Skin epidermis (tissue), 12 donors: ENCODE measurements at regions not wholly inside any gene's neighbourhood (a gene's known extent, or its start where the extent isn't known, plus 50 kb on each side); places are given as distances from the start of the nearest gene placed in this dataset.

Source experiments
- H3K27ac ChIP-seq, 21 experiments: fragments of 200-600 bp; sonication (generic) in 11 of 21; one replicate each; pipeline ENCODE4 v1.5.0; 2020; ENCODE audit warnings: mild to moderate bottlenecking in 3 of 21, inconsistent platforms in 2 of 21, moderate library complexity in 2 of 21
- H3K4me3 ChIP-seq, 7 experiments: fragments of 200-600 bp; sonication (generic) in 2 of 7; one replicate each; pipeline ENCODE4 v1.5.0; 2020; ENCODE audit warnings: inconsistent platforms in 2 of 7, mild to moderate bottlenecking in 2 of 7, moderate library complexity in 1 of 7

DNA sequence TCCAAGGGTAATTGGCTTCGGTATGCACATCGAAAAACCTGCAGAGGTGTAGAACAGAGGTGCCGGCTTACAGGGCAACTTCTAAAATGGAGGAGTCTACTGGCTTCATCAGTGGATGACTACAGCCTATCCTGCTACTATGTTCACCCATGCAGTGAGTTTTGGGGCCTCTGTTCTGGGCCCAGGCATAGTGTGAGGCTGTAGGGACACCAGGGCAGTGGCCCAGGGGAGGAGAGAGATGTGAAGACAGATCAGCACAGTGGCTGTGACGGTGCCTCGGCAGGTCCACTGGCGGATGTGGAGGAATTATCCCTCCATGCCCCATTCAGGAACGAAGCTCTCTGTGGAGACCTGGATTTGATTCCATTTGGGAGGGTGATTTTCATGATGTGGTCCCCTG, 235.3 kb upstream of the MKI67 start:
- Histone ChIP-seq H3K4me3 (no peak overlapping the region), H3K27ac (no peak overlapping the region)

DNA sequence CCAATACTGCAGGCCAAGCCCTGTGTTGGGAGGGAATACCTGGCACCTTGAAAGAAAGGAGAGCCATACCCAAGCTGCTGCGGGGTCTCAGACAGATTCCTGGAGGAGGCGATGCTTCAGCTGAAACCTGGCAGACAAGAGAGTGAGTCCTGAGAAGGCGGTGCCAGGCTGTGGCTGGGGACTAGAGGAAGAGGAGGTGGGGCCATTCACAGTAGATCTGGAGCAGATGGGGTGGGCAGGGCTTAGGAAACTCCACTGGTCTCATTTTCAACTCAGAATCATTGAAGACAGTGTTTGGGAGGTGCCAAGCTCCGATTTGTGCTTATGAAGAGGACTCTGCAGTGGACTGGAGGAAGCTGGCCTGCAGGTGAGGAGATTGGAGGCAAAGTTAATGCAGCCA, 236.3 kb upstream of the MKI67 start:
- Histone ChIP-seq H3K4me3 (no peak overlapping the region), H3K27ac (no peak overlapping the region)

DNA sequence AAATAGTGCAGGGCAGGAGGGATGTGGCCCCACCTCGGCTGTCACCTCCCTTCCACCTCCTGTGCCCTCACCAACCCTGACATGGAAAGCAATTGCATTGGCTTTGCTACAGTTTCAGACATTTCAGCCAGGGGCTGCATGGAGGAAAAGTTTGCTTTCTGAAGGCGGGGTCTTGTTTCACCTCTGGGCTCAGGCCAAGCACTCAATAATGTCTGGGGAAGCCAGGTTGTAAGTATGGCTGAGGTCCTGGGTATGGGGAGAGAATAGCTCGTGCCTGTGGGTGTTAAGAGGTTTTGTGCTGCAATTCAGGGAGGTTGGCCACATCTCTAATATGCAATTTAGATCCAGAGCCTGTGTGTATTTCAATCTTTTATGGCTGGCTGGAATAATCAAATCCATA, 238.4 kb upstream of the MKI67 start:
- no peak overlapping the region for H3K4me3 ChIP-seq
- no peak overlapping the region for H3K27ac ChIP-seq

DNA sequence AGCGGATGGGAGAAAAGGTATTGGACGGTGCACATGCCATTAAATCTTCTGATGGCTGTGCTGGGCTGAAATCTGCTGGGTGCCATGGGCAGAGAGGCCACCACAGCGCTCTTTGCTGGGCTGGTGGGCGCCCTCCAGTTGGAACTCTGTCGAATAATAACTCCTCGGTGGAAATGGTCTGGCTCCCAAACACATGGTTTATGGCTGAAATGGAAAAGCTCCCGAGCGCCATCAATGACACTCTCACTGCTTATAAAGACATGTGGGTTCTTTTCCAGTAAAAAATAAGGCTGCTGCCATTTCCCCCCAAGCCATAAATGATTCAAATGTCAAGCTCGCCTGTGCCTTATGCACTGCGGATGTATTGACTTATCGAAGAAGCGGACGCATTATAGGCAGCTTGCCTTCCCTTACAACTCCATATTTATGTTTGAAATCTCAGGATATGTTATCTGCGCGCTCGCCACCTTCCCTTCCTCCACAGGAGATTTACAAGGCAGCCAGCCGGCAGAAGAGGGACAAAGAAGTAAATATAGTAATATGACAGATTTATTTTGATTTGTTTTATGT, 239.0 kb upstream of the MKI67 start:
- H3K4me3 ChIP-seq = no peak overlapping the region
- H3K27ac ChIP-seq = no peak overlapping the region

DNA sequence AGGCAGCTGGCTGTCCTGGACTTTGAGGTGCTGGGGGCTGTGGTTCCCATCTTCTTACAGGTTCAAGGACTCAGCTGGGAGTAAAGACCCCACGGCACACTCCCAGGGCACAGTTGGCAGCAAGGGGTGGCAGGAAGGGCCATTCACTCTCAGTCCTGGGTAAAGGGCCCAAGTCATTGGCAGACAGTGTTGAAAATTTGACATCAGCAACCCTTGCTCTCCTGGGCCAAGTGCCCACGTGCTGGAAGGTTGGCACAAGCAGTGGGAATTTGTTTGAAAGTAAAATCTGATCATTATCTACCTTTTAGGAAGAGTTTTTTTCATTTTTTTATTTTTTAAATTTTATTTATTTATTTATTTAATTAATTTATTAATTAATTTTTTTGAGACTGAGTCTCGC, 241.6 kb upstream of the MKI67 start:
- no peak overlapping the region for H3K4me3 ChIP-seq
- H3K27ac ChIP-seq = no peak overlapping the region

DNA sequence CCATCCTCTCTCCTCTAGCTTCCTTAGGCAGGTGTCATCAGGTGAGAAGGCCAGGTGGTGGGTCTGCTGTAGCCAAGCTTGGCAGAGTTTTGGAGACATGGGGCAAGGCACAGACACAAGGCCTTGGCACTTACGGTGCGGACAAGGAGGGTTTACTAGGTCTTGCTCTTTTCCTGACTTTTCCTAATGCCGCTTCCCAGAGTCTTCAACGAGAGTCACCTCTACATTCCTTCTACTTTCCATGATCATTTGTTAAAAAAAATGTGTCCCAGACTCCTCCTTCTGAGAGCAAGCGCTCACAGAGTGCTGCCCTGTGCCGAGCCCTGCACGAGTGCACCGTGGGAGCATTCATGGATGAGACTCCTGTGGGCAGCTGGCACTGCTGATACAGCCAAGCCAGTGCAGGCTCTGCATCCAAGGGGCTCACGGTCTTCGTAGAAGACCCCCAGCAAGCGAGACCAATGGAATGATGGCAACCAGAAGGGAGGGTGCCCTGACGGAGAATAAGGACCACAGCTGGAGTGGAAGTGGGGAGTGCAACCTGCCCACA, 243.0 kb upstream of the MKI67 start:
- Histone ChIP-seq H3K4me3 (no peak overlapping the region), H3K27ac (no peak overlapping the region)

DNA sequence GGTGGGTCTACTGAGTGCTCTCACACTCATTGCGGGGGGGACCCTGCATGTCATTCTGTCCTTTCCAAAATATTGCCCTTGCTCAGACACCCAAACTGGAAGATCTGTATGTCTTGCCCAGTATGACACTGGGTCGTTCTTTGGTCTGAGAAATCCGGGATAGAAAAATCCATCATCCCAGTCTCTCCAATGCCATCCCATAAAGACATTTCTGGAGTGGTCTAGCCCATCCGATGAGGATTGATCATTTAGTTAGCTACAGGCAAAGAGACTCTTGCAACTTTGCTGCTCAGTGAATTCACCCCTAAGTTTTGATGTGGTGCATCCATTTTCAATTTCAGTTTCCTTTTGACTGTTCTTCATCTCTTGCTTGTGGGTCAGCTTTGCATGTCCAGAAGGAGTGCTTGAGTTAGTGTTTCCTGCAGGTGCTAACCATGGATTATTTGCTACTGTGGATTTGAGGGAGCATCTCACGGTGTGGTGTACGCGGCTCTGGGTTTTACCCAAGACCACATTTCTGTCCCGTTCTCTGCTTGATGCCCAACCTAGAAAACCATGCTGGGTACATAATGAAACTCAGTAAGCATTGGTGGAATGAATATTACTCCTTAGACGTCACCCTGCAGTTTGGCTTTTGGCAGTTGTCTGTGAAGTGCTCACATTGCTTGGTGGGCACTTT, 247.0 kb upstream of the MKI67 start:
- Histone ChIP-seq H3K27ac (no peak overlapping the region), H3K4me3 (no peak overlapping the region)

DNA sequence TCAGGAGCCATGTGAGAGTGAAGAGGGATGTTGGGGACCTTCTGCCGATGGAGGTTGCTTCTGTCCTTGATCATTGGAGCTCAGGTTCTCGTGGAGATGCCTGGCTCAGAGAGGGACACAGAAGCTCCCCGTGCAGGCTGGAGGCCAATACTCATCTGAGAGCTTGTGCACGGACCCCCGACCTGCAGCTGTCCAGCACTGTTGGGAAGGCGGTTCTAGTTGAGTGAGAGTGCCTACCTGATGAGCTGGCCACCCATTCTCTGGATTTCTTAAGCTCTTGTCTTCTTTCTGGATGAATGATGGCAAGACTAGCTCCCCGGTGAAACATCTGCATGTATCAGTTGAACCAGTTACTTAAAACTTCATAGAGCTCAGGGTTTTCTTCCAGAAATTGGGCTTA, 247.6 kb upstream of the MKI67 start:
- Histone ChIP-seq H3K27ac (no peak overlapping the region), H3K4me3 (no peak overlapping the region)

DNA sequence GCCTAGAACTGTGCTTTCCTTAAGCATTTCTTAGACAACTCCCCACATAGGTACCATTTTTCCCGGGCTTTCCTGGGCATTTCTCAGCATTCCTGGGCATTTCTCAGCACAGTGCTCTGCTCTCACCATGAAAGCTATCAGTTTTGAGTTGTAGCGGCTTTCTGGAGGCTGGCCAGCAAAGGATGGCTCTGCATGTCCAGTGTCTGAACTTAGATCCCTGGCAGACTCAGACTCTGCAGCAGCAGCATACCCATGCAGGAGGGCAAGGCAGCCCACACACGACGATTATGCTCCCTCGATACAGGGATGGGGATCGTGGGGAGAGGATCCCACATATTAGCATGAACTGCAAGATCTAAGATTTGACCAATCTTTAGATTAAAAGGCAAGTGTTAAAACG, 248.9 kb upstream of the MKI67 start:
- Histone ChIP-seq H3K4me3 (no peak overlapping the region), H3K27ac (no peak overlapping the region)

DNA sequence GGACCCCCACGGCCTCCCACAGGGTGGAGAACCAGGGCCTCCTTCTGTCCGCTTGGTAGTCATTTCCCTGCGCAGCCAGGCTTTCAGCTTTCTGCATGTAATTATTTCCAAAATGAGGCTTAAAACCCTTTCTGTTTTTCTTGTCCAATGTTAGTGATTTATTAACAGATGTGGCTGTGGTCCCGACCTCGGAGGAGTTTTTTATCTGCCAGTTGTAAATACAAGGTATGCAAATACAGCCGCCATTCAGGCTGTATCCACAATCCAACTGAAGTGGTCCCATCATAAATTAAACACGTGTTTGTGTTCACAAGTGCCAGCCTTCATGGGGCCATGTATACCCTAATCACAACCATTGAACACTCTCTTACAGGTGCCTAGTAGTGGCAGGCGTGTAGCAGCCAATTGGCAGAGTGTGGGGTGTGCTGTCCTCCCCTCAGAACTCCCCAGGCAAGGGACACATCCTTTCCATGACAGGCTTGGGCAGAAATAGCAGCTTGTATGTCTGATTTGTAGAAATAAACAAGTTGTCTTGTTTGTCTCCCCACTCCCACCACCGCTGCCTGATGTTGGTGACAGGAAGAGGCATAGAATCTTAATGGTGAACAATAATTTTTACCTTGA, 251.3 kb upstream of the MKI67 start:
- no peak overlapping the region for H3K4me3 ChIP-seq
- H3K27ac ChIP-seq = no peak overlapping the region

DNA sequence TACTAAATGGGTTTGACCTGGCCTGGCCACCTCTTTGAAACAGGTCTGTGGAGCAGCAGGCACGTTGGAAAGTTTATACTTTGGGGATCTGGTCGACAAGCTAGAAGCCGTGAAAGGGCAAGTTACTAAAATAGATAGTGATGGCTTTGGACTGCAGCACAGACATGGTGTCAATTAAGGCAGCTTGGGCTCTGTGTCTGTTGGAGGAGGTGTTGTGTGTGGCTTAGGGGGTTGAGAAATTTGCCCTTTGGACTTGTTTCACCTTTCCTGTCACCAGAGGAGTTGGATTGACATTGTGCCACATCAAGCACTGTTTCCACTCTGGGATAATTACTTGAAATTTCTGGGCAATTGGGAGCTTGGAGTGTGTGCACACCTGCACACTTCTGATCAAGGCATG, 251.8 kb upstream of the MKI67 start:
- Histone ChIP-seq H3K27ac (no peak overlapping the region), H3K4me3 (no peak overlapping the region)

DNA sequence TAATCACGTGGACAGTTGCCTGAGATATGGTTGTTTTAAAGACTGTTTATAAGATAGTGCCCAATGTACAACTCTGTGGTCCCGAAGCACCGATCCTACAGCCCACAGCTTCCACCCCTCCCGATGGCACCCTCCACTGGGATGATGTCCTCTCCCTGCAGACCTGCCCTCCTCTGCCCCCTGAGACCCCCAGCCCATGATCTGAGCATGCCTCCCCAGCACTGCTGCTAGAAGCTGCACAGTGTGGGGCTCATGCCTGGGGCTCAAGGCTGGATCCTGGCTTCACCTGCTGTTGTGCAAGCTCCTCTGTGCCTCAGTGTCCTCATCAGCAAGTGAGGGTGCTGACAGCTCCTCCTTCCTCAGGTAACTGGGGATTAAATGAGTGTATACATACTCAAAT, 254.7 kb upstream of the MKI67 start:
- H3K4me3 ChIP-seq = no peak overlapping the region
- no peak overlapping the region for H3K27ac ChIP-seq

DNA sequence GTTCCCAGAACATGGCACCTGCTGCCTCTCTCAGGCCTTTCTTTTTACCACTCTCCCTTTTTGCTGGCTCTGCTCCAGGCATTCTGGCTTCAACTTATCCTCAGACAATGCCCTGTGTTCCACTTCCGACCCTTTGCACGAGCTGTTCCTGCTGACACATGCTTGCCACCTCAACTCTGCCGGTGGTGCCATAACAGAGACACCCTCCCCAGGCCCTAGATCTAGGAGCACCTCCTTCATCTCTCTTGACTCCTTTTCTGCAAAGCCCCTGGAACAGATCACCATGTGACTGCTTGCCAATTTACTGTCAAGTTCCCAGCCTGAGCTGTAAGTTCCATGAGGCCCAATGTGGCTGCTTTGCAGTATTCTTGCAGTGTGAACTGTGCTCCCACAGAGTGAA, 256.0 kb upstream of the MKI67 start:
- no peak overlapping the region for H3K27ac ChIP-seq

DNA sequence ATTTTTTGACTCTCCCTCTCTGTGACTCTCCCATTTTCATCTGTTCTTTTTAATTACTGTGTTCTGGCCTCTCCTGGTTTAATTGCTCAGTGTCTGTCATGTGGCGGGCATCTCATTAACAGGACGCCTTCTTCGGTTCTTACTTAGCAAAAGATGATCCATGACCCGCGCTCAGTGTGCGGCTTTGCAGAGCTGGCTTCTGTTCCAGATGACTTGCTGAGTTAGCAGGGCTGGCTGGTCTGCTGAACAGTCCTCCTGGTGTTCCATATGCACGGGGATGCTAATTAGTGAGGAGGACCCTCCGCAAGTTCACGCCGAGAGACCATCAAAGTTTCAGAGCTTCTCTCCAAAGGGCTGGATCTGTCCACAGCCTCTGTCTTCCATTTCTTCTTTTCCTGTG, 258.6 kb upstream of the MKI67 start:
- no peak overlapping the region for H3K4me3 ChIP-seq
- no peak overlapping the region for H3K27ac ChIP-seq

More for the DNA sequence above, 256.0 kb upstream of the MKI67 start:
- H3K4me3 ChIP-seq = no peak overlapping the region

DNA sequence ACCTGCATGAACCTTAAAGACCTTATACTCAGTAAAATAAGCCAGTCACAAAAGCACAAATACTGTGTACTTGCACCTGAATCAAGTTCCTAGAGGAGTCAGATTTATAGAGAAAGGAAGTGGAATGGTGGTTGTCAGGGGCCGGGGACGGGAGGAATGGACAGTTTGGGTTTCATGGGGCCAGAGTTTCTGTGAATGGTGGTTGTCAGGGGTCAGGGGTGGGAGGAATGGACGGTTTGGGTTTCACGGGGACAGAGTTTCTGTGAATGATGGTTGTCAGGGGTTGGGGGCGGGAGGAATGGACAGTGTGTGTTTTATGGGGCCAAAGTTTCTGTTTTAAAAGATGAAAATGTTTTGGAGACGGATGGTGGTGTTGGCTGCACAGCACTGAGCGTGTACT, 260.0 kb upstream of the MKI67 start:
- Histone ChIP-seq H3K4me3 (no peak overlapping the region), H3K27ac (no peak overlapping the region)

DNA sequence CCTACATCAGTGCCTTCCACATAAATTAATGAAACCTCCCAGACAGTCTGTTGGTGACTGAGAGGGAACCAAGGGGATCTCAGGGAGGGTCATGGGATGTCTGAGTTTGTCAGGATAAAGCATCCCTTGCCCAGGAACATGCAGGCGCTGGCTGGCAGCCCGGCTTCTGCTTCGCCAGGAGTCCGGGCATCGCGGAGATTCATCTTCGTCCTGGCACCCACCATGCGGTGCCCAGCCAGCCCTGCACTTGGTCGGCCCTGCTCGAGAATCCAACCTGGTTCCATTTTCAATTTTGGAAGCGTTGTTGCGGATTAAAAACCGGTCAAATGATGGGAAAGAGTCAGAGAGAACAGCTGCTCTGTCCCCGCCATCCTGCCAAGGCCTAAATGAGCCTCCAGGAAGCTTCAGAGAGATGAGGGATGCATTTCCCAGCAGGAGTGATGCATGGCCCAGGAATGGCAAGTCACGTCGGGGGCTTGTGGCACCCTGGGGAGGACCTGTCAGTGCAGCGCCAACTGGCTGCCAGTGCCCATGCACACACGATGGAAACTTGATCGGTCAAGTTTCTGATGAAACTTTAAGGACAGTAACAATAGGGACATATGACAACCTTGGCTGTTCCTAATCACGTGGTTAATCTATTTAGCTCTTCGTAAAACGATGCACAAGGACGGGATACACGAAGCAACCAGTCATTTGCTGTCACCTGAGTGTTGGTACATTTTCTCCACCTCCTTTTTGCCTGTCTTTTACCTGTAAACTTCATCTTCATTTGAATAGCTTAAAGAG, 260.8 kb upstream of the MKI67 start:
- Histone ChIP-seq H3K27ac (no peak overlapping the region), H3K4me3 (no peak overlapping the region)

DNA sequence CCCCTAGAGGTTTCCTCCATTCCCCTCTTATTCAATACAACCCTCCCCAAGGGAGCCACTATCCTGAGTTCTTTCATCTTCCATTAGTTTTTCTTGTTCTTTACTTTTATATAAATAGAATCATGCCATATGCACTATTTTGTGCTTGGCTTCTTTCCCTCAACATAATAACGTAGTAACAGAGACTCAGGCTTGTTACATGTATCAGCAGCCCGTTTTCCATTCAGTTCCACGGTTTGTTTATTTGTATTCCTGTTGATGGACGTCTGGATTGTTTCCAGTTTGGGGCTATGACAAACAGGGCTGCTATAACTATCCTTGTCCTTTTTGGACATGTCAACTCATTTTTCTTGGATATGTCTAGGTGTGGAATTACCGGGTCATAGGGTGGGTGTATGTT, 264.4 kb upstream of the MKI67 start:
- no peak overlapping the region for H3K4me3 ChIP-seq
- H3K27ac ChIP-seq = no peak overlapping the region

DNA sequence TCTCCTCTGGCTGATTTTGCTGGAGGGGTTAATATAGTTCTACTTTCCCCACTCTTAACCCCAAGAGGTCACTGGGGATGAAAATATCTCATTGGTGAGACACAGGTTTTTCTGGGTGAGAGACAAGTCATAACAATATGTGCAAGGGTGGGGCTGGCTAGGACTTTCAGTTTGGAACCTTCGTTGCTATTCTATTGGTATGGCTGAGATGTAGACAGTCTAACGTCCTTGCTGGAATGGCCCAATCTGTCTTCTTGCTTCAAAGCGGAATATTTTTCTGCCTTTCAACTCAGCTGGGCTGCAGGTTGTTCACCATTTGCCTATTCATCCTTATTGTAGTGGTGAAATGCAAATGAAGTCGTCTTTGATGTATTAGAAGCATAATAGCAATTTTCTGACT, 267.3 kb upstream of the MKI67 start:
- no peak overlapping the region for H3K27ac ChIP-seq
- no peak overlapping the region for H3K4me3 ChIP-seq

DNA sequence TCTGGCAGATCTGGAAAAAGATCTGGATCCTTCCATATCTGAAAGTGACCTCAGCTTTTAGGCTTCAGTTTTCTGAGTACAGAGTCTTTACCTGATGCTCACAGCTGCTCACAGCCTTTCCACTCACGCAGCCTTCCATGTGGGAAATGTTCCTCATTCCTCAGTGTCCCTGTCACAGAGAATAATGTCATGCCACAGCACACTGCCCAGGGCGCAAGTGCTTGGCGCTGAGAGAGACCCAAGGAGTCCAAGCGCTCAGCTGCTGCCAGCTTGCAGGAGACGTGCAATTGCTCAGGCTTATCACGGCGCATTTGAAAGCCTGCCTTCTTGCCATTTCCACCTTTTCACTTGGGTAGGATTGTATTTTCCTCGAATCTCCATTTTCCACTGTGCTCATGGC, 271.9 kb upstream of the MKI67 start:
- H3K27ac ChIP-seq = no peak overlapping the region
- H3K4me3 ChIP-seq = no peak overlapping the region

DNA sequence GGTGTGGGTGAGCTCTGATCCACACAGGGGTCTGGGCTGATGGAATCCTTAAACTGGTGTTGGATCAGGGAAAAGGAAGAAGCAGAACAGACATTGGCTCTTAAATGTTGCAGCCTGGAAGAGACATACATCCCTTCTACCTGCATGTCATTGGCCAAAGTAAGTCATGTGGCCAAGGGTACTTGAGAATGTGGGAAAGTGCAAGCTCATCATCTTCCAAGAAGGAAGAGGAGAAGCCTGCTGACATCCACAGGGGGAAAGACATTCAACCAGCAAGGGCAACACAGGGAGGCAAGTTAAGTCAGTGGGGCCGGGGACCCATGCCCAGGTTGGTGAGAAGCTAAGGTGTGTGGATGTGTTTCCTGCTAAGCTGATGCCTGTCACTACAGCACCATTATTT, 272.8 kb upstream of the MKI67 start:
- Histone ChIP-seq H3K4me3 (no peak overlapping the region), H3K27ac (no peak overlapping the region)

DNA sequence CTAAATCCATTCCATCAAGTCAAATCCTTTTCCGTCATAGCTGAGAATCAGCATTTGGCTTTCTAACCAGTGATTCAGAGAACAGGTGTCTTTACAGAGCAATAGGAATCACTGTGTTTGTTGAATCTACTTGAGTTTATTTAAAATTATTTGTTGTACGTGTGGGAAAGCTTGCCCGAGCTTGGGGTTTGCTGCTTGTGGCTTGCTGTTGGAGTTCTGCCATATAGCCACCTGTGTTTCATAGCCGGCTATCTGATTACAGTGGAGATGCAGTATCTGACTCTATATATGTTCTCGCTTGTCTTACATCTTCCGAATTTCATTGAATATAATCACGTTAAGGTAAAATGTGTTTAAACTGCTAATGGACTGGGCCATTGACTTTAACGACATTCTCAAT, 274.3 kb upstream of the MKI67 start:
- Histone ChIP-seq H3K4me3 (no peak overlapping the region), H3K27ac (no peak overlapping the region)
